ENCODE measurements at regions not wholly inside any gene's neighbourhood (a gene's known extent, or its start where the extent isn't known, plus 50 kb on each side); places are given as distances from the start of the nearest gene placed in this dataset.
"Not testable (repeated sequence)": the region's sequence is repeated elsewhere in the genome, so short reads cannot be mapped to it uniquely, and the experiment has no call there.

DNA sequence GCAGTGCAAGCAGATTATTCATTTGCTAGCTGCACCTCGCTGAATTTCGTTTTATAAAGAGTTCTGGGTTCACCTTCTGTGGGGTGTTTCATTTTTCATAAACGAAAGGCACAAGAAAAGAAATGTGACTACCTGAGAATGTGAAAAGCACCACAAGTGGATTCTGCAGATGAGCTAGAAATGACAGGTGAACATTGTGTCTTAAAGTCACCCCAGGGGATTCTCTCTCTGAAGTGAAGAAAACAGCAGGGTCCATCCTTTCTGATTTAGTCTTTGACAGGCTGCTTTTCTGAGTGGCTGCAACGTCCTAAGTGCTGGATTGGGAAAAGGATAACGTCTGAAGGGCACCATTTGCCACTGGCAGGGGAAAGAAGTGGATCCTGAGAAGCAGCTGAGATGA is 469.3 kb downstream of the SPATA31D1 start:
- DNase-seq: no peak

DNA sequence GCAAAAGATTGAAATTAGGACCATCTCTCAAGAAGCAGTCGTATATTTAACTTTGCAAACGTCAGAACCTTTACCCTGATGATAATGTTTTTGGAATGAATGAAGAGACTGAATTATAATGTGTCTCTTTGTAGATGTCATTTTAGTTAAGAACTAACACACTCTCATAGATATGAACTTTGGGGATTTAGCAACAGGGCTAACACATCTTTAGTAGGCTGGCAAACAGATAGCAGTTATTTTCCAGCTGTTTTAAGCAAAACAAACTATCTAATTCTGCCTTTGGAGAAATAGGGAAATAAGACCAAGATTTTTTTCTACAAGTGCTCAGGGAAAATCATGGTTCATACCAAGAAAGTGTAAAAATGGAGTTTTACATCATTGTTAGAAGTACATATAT is 469.7 kb downstream of the SPATA31D1 start:
- no peak for DNase-seq

DNA sequence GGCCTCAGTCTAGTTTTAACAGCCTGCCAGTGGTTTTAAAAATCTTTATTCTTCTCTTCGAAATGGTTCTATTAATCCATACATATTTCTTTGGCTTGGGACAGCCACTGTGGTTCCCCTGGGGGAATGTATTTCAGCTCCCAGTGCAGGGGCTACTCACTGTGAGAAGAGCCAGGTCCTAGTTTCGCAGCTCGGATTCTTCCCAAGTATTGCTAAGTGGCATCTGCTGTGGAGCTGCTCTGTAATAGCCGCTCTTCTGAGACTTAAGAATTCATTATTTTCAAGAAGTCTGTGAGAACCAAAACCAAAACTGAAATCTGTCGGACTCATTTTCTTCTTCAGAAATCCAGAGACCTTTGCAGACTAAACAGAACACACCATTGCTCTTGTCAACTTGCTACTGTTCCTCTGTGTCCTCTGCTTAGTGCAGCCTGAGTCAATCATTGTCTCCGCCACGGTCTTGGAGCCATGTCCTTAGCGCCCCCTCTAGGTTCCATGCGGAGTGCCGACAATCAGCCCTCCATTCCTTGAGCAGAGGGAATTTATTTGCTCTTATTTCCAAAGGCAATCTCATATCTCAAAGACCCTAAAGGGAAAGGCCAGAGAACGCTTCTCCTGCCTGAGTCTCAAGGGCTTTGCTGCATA is 478.2 kb downstream of the SPATA31D1 start:
- no peak for DNase-seq

GRCh38 chr9:82467436-82467835 is 478.9 kb downstream of the SPATA31D1 start:
- no peak for DNase-seq

- no peak for DNase-seq
Measured at GRCh38 chr9:82474235-82474634, 485.7 kb downstream of the SPATA31D1 start.

GRCh38 chr9:82475584-82476301 is 487.2 kb downstream of the SPATA31D1 start:
- DNase-seq: no peak

DNA sequence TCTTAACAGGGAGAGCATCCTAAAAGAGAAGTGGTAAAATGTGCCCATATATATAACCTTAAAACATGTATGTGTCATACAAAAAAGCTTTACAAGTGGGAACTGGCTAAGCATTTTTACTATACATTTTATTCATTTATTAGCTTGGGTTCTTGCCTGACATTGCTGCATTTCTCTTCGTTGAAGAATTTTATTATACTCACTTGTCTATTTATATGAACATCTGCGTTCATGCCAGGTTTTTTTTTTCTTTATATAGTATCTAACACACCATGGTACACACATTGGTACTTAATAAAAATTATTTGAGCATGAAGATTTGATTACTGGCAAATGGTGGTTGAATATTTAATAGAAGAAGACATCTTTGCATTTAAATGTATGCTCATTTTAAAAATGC is 492.3 kb downstream of the SPATA31D1 start:
- DNase-seq: no peak

- no peak for DNase-seq
Measured at GRCh38 chr9:82487935-82488312, 499.4 kb downstream of the SPATA31D1 start.

DNA sequence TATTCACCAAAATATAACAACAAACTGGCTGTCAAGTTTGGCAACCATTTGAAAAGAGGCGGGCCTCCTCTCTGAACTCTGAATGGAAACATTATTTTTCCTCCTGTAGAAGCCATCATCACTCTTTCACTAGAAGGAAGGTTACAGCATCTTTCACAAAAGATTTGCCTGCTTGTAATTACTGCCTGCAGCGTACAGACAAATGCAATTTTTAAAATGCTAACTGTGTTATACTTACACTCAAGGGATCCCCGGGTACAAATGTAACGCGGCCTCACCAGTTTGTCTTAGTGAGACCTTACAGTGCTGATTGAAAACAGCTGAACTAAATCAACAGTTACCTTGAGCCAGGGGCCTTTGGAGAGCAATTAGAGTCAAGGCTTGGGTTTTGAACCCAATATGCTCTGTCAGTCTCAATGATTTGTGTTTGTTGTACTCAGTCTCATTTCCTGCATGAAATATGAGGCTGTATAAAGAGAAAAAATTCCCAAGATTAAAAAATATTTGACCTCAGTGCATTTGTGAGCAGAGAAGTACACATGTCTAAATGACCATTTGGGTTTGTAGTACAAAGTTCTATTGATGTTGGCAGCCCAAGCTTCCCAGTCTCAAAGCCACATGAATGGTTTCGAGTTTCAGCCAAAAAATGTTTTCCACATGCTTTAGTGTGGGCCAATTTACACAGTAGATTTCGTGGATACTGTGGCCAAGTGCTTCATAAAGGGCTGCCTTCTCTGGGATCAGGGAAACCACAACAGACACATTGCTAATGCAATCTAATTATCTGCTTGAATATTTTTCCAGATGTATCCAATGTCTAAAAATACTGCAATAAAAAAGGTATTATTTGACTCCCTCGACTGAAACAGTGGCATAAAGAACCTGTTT is 500.0 kb downstream of the SPATA31D1 start:
- DNase-seq: no peak

GRCh38 chr9:82489201-82489821 is 500.7 kb downstream of the SPATA31D1 start:
- no peak for DNase-seq

- no peak for DNase-seq
Measured at GRCh38 chr9:82490019-82490499, 501.5 kb downstream of the SPATA31D1 start.

DNA sequence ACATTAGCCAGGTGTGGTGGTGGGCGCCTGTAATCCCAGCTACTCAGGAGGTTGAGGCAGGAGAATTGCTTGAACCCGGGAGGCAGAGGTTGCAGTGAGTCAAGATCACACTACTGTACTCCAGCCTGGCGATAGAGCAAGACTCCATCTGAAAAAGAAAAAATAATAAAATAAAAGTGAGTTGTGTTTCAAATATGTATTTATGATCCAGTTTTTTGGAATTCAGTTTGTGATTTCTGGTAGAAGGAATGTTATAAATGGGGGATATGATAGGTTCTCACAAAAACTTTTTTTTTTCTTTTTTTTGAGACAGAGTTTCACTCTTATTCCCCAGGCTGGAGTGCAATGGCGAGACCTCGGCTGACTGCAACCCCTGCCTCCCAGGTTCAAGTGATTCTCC is 502.2 kb downstream of the SPATA31D1 start:
- DNase-seq: not testable (repeated sequence)

GRCh38 chr9:82491604-82492003 is 503.0 kb downstream of the SPATA31D1 start:
- DNase-seq: no peak

- no peak for DNase-seq
Measured at GRCh38 chr9:82492274-82492673, 503.7 kb downstream of the SPATA31D1 start.

DNA sequence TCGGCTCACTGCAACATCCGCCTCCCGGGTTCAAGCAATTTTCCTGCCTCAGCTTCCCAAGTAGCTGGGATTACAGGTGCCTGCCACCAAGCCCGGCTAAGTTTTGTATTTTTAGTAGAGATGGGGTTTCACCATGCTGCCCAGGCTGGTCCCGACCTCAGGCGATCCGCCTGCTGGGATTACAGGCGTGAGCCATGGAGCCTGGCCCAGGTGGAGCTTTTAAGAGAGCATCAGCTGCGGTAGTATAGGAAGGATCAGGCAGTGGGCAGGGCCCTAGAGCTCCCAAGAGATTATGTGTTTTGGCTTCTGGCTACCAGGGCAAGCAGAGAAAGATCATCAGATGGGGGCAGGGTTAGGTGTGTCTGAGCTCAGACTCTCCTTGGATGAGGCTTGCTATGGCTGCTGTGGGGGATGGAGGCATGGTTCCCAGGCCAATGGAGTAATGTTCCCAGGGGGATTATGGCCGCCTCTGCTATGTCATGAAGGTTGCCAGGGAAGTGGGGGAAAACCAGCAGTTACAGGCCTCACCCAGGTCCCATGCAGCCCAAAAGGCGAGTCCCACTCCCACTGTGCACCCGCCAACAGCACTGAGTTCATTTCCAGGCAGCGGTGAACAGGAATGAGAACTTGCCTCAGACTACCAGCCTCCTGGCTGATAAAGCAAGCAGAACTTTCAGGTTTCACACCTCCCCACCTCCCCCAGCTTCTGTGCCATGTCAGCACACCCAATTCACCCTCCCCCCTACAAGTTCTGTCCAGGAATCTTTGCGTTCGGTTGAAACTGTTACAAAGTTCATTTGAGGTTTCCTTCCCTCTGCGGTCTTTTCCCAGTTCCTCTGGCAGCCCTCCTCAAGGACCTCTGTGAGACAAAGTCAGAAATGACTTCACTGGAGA is 507.6 kb downstream of the SPATA31D1 start:
- no peak for DNase-seq

DNA sequence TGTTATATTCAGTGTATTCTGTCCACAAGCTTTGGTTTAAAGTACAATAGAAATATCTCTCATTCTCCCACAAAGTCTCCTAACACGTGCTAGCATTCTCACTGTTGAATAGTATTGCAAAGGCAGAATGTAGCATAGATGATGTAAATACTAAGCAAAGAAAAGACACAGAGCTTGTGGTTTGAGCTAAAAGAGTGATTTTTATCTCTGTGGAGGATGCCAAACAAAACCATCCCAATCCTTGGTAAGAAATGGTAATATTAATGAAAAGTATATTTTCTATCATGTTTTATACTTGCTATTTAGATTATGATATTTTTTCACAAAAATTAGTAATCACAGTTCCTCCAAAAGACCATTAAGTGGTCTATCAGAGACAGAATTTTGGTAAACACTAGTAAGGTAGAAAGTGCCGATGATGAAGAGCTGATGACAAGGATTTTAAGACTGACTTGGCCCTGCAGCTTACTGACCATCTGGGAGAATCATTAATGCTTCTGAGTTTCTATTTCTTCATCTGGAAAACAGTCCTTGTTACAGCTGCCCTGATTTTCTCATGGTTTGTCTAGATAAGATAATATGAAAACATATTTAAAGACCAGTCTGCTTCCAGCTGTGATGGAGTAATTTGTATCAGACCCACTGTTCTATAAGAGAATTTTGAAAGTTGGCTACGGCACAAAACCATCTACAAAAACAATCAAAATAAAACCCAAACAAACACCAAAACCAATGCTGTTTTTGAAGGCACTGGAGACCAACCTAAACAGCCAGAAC is 510.2 kb downstream of the SPATA31D1 start:
- no peak for DNase-seq

- no peak for DNase-seq
Measured at GRCh38 chr9:82499337-82499736, 510.8 kb downstream of the SPATA31D1 start.

GRCh38 chr9:82504620-82505019 is 516.0 kb downstream of the SPATA31D1 start:
- DNase-seq: no peak

DNA sequence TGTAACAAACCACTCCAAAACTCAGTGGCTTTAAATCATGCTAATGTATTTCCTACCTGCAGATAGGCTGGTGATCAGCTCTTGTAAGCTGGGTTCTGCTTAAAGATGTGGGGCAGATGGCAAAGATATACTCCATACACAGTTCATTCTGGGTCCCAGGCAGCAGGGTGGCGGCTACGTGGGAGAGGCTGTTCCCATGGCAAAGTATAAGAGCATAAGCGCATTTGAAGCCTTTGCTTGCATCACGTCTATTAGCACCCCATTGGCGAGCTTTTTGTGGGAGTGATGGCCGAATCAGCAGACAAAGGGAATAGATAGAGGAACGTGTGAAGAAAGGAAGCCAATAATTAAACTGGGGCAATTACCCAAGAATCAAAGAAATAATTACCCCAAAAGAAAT is 523.1 kb downstream of the SPATA31D1 start:
- DNase-seq: no peak

- no peak for DNase-seq
Measured at GRCh38 chr9:82512728-82513127, 524.2 kb downstream of the SPATA31D1 start.

DNA sequence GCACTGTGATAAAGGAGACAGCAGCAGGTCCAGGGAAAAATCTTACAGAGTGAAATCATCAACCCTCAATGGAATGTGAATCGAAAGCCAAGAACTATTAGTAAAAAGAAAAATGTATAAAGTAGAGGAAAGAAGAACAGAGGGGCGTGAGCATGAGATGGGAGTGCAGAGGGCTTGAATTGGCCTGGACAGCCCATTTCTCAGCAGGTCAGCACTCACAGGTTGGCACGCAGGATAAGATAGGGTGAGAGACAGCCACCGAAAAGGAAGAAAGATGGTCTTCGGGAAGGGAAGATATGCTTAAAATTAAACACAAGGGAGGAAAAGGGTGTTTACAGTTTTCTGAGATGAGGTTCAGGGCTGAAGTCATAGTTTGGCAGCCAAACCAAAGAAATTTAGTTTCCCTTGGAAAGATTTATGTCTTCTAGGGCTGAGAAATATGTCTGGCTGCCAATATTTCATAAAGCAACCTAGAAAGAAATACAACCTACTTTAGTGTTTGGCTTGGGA is 524.7 kb downstream of the SPATA31D1 start:
- no peak for DNase-seq

All from CD4-positive, alpha-beta T cell treated with Interleukin-1 beta for 1 hour (primary cell).